DOHH2 (cell line): ENCODE measurements at regions not wholly inside any gene's neighbourhood (a gene's known extent, or its start where the extent isn't known, plus 50 kb on each side); places are given as distances from the start of the nearest gene placed in this dataset.

Experiments
- H3F3A ChIP-seq: fragments of 200-600 bp; sonication (generic), shearing (Covaris generic); 2 replicates; pipeline ENCODE4 v1.6.0; 2016; ENCODE audit warnings: antibody characterized with exemption, mild to moderate bottlenecking; ENCODE audit not compliant: control insufficient read depth, insufficient read depth
- H3K27ac ChIP-seq: fragments of 200-600 bp; sonication (generic); 2 replicates; pipeline ENCODE4 v1.5.1; 2014; ENCODE audit warnings: low read depth, mild to moderate bottlenecking, low read length, moderate library complexity
- H3K27me3 ChIP-seq: fragments of 200-600 bp; sonication (generic); 2 replicates; pipeline ENCODE4 v1.6.1; 2014; ENCODE audit warnings: mild to moderate bottlenecking, low read length, mixed read lengths; ENCODE audit not compliant: control insufficient read depth
- H3K36me3 ChIP-seq: fragments of 200-600 bp; sonication (generic); 2 replicates; pipeline ENCODE4 v1.6.1; 2014; ENCODE audit warnings: mild to moderate bottlenecking, low read length, moderate library complexity, mixed read lengths; ENCODE audit not compliant: control insufficient read depth
- H3K4me1 ChIP-seq: fragments of 200-600 bp; sonication (generic); 2 replicates; pipeline ENCODE4 v1.6.1; 2014; ENCODE audit warnings: mild to moderate bottlenecking, low read length, mixed read lengths; ENCODE audit not compliant: control insufficient read depth
- H3K4me2 ChIP-seq: fragments of 200-600 bp; sonication (generic); 2 replicates; pipeline ENCODE4 v1.6.0; 2014; ENCODE audit warnings: mild to moderate bottlenecking, low read length, moderate library complexity
- H3K4me3 ChIP-seq: fragments of 200-600 bp; sonication (generic); 2 replicates; pipeline ENCODE4 v1.5.1; 2014; ENCODE audit warnings: mild to moderate bottlenecking, low read length, mixed read lengths
- H3K79me2 ChIP-seq: fragments of 200-600 bp; sonication (generic); 2 replicates; pipeline ENCODE4 v1.6.1; 2014; ENCODE audit warnings: mild to moderate bottlenecking, low read length, mixed read lengths; ENCODE audit not compliant: control insufficient read depth
- H3K9me2 ChIP-seq: fragments of 200-600 bp; sonication (generic); replicated peaks from 2 replicates; pipeline ENCODE4 v1.6.1; 2014; ENCODE audit warnings: mild to moderate bottlenecking, low read length, mixed read lengths; ENCODE audit not compliant: control insufficient read depth
- H3K9me3 ChIP-seq: fragments of 200-600 bp; sonication (generic); 2 replicates; pipeline ENCODE4 v1.6.1; 2014; ENCODE audit warnings: antibody characterized with exemption, low read length, mixed read lengths; ENCODE audit not compliant: control insufficient read depth, insufficient read depth
- H4K20me1 ChIP-seq: fragments of 200-600 bp; sonication (generic); 2 replicates; pipeline ENCODE4 v1.6.0; 2014; ENCODE audit warnings: low read depth, mild to moderate bottlenecking, antibody characterized with exemption, low read length, moderate library complexity; ENCODE audit not compliant: control insufficient read depth, insufficient read depth
- CTCF ChIP-seq: fragments of 200-600 bp; sonication (generic); IDR thresholded peaks from one replicate; pipeline ENCODE4 v1.5.1; 2014; ENCODE audit warnings: antibody characterized with exemption, mild to moderate bottlenecking, low read depth, low read length; ENCODE audit not compliant: poor library complexity, severe bottlenecking
- EZH2phosphoT487 ChIP-seq: fragments of 200-600 bp; sonication (generic); IDR thresholded peaks from 2 replicates; pipeline ENCODE4 v1.6.1; 2017; ENCODE audit warnings: borderline replicate concordance, mild to moderate bottlenecking, antibody characterized with exemption, low read length, moderate library complexity, mixed read lengths

GRCh38 chr13:106712381-106712780, 144.4 kb upstream of the ARGLU1 start:
- H3K4me1 ChIP-seq, result no peaks in the 10 kb centered on the region
- no peaks in the 10 kb centered on the region for H3K27me3 ChIP-seq
- H3K27ac ChIP-seq, result no peak overlapping the region
- no peaks in the 10 kb centered on the region for H4K20me1 ChIP-seq
- no peak overlapping the region for H3K4me3 ChIP-seq
- no peak overlapping the region for H3K4me2 ChIP-seq
- H3K9me3 ChIP-seq, result no peaks in the 10 kb centered on the region
- H3K9me2 ChIP-seq, result no peaks in the 10 kb centered on the region
- H3F3A ChIP-seq, result no peaks in the 10 kb centered on the region
- no peaks in the 10 kb centered on the region for H3K79me2 ChIP-seq
- no peaks in the 10 kb centered on the region for H3K36me3 ChIP-seq
- no peak for TF ChIP-seq CTCF

- no peak overlapping the region for H3K27ac ChIP-seq
- no peaks in the 10 kb centered on the region for H3F3A ChIP-seq
- H3K79me2 ChIP-seq, result no peaks in the 10 kb centered on the region
- no peak overlapping the region for H3K4me2 ChIP-seq
- H3K9me2 ChIP-seq, result no peaks in the 10 kb centered on the region
- H3K36me3 ChIP-seq, result no peaks in the 10 kb centered on the region
- H3K4me3 ChIP-seq, result no peak overlapping the region
- H3K9me3 ChIP-seq, result no peaks in the 10 kb centered on the region
- H3K27me3 ChIP-seq, result no peaks in the 10 kb centered on the region
- H3K4me1 ChIP-seq, result no peaks in the 10 kb centered on the region
- TF ChIP-seq EZH2phosphoT487 (no peak), CTCF (no peak)
- no peaks in the 10 kb centered on the region for H4K20me1 ChIP-seq
Observed at GRCh38 chr13:106710266-106710665, 142.3 kb upstream of the ARGLU1 start.

- TF ChIP-seq CTCF (no peak), EZH2phosphoT487 (no peak)
- H3F3A ChIP-seq, result no peaks in the 10 kb centered on the region
Observed at GRCh38 chr13:106709522-106709921, 141.6 kb upstream of the ARGLU1 start.

GRCh38 chr13:106702505-106702904, 134.6 kb upstream of the ARGLU1 start:
- Histone ChIP-seq H4K20me1 (no peaks in the 10 kb centered on the region), H3K9me2 (no peaks in the 10 kb centered on the region), H3K4me2 (no peak overlapping the region), H3F3A (no peaks in the 10 kb centered on the region), H3K9me3 (no peaks in the 10 kb centered on the region), H3K27me3 (no peaks in the 10 kb centered on the region), H3K27ac (no peak overlapping the region), H3K4me1 (no peaks in the 10 kb centered on the region), H3K36me3 (no peaks in the 10 kb centered on the region), H3K79me2 (no peaks in the 10 kb centered on the region), H3K4me3 (no peak overlapping the region)
- TF ChIP-seq CTCF (no peak), EZH2phosphoT487 (no peak)

More at GRCh38 chr13:106709522-106709921, 141.6 kb upstream of the ARGLU1 start:
- H3K27ac ChIP-seq, result no peak overlapping the region
- no peaks in the 10 kb centered on the region for H3K9me2 ChIP-seq
- no peaks in the 10 kb centered on the region for H4K20me1 ChIP-seq
- no peak overlapping the region for H3K4me3 ChIP-seq
- H3K9me3 ChIP-seq, result no peaks in the 10 kb centered on the region
- H3K27me3 ChIP-seq, result no peaks in the 10 kb centered on the region
- H3K4me1 ChIP-seq, result no peaks in the 10 kb centered on the region
- no peaks in the 10 kb centered on the region for H3K79me2 ChIP-seq
- H3K4me2 ChIP-seq, result no peak overlapping the region
- H3K36me3 ChIP-seq, result no peaks in the 10 kb centered on the region
